ENCODE measurements at regions not wholly inside any gene's neighbourhood (a gene's known extent, or its start where the extent isn't known, plus 50 kb on each side); places are given as distances from the start of the nearest gene placed in this dataset.

DNA sequence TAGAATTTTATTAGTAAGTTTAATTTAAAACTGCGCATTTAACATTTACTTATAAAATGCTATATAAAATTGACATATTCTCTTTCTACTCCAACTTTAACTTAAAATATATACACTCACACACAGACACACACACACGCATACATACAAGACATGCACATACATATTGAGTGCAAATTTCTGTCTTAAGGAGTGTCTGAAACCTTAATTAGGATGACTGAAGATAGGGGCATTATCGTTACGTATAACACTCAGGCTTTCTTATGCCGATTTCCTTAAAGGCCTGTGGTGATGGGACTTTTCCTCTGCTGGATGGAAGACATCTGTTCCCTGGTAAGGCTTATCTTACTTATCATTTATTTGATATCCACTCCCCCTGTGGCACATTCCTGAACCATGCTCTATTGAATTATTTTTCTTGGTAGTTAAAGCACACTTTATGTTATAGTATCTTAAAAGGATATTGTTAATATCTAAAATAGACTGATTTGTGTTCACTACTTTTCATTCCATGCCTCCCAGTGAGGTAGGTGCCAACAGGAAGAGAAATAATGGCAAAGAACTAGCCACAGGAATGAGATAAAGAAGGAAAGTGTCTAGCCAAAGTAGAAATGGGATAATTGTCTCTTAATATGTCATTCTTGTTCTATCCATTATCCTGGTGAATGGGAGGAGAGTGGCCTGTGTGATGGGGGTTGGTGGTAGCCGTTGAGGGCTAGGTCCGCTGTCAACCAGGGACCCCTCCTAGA lies 92.9 kb upstream of the GPRIN3 start:
- TF ChIP-seq POLR2A (IDR thresholded peaks at IDR 0.05; ENCODE audit: low read length) (no peak), GATA1 (IDR thresholded peaks at IDR 0.05; ENCODE audit: low read depth, low read length) (no peak)

Measured in erythroblast (primary cell).